IMR-90 (cell line): ENCODE measurements at regions not wholly inside any gene's neighbourhood (a gene's known extent, or its start where the extent isn't known, plus 50 kb on each side); places are given as distances from the start of the nearest gene placed in this dataset.

Experiments
- ATAC-seq: fragments of 200-7000 bp; cut with Tn5 transposase; 2 replicates; pipeline ENCODE4 v1.9.1; 2020; ENCODE audit warnings: low read depth, mild to moderate bottlenecking, moderate library complexity
- BruUV-seq: library from RNA; stranded (reverse); fragments of 400-500 nt; replicated peaks from 2 replicates; lab custom pipeline; 2021; lab: Mats Ljungman, UMichigan
- CTCF ChIA-PET: fragments of 300-600 bp; formaldehyde crosslinking; extraction: SDS; loops from one replicate; lab custom pipeline; 2021; ENCODE audit warnings: antibody characterized with exemption; lab: Yijun Ruan, JAX
- POLR2A ChIA-PET: fragments of 300-600 bp; sonication (Branson Sonifier 250); formaldehyde crosslinking; loops from one replicate; lab custom pipeline; 2022; ENCODE audit warnings: antibody characterized with exemption; ENCODE audit not compliant: unreplicated experiment; lab: Charles Lee
- DNase-seq: peaks from one replicate; pipeline ENCODE4 v3.0.0; 2013
- H2AFZ ChIP-seq: replicated peaks from 2 replicates; pipeline ENCODE3; 2013; ENCODE audit warnings: low read length, mild to moderate bottlenecking; ENCODE audit not compliant: poor library complexity
- H2AK5ac ChIP-seq: 2 replicates; pipeline ENCODE4 v1.6.1; 2013; ENCODE audit warnings: low read depth, low read length, inconsistent platforms
- H2AK9ac ChIP-seq: replicated peaks from 2 replicates; pipeline ENCODE3; 2013; ENCODE audit warnings: mild to moderate bottlenecking, low read depth, low read length, moderate library complexity; ENCODE audit not compliant: poor library complexity
- H2BK120ac ChIP-seq: 2 replicates; pipeline ENCODE4 v1.6.1; 2013; ENCODE audit warnings: low read depth, low read length, inconsistent platforms
- H2BK15ac ChIP-seq: 3 replicates; pipeline ENCODE4 v1.6.1; 2013; ENCODE audit warnings: low read depth, low read length, inconsistent platforms
- H2BK20ac ChIP-seq: 2 replicates; pipeline ENCODE4 v1.6.1; 2013; ENCODE audit warnings: low read depth, mild to moderate bottlenecking, inconsistent platforms, low read length, moderate library complexity
- H2BK5ac ChIP-seq: 2 replicates; pipeline ENCODE4 v1.6.1; 2013; ENCODE audit warnings: mild to moderate bottlenecking, low read depth, low read length, inconsistent platforms; ENCODE audit not compliant: poor library complexity, severe bottlenecking
- H3K14ac ChIP-seq: replicated peaks from 2 replicates; pipeline ENCODE4 v1.6.1; 2013; ENCODE audit warnings: low read depth, low read length, inconsistent platforms
- H3K18ac ChIP-seq: 2 replicates; pipeline ENCODE4 v1.6.1; 2013; ENCODE audit warnings: low read depth, low read length, control low read depth
- H3K23ac ChIP-seq: 2 replicates; pipeline ENCODE4 v1.6.1; 2013; ENCODE audit warnings: low read depth, low read length, inconsistent platforms
- H3K27ac ChIP-seq: 2 replicates; pipeline ENCODE4 v1.5.1; 2013; ENCODE audit warnings: mild to moderate bottlenecking, control low read depth, low read length; ENCODE audit not compliant: insufficient read depth
- H3K27me3 ChIP-seq: 2 replicates; pipeline ENCODE4 v1.6.1; 2013; ENCODE audit warnings: low read length; ENCODE audit not compliant: control insufficient read depth, insufficient read depth
- H3K36me3 ChIP-seq: 2 replicates; pipeline ENCODE4 v1.6.1; 2013; ENCODE audit warnings: low read length, mixed read lengths; ENCODE audit not compliant: control insufficient read depth, insufficient read depth
- H3K4ac ChIP-seq: 2 replicates; pipeline ENCODE4 v1.6.1; 2013; ENCODE audit warnings: low read depth, low read length, inconsistent platforms
- H3K4me1 ChIP-seq: 2 replicates; pipeline ENCODE4 v1.6.1; 2013; ENCODE audit warnings: low read length, mixed read lengths; ENCODE audit not compliant: control insufficient read depth, insufficient read depth
- H3K4me2 ChIP-seq: 2 replicates; pipeline ENCODE4 v1.6.1; 2013; ENCODE audit warnings: low read depth, mild to moderate bottlenecking, control low read depth, low read length, moderate library complexity
- H3K4me3 ChIP-seq: 2 replicates; pipeline ENCODE4 v1.5.1; 2013; ENCODE audit warnings: low read depth, mild to moderate bottlenecking, control low read depth, low read length, moderate library complexity; ENCODE audit not compliant: insufficient read depth
- H3K56ac ChIP-seq: 2 replicates; pipeline ENCODE4 v1.6.1; 2013; ENCODE audit warnings: low read length, inconsistent platforms; ENCODE audit not compliant: insufficient read depth; ENCODE audit errors: extremely low read depth
- H3K79me1 ChIP-seq, 2 experiments: 2 replicates each; pipeline ENCODE4 v1.6.1; 2013; ENCODE audit warnings: low read length in 2 of 2, inconsistent platforms in 1 of 2, low read depth in 1 of 2
- H3K9ac ChIP-seq: 2 replicates; pipeline ENCODE4 v1.6.1; 2013; ENCODE audit warnings: low read depth, low read length, control low read depth
- H3K9me1 ChIP-seq: 2 replicates; pipeline ENCODE4 v1.6.1; 2013; ENCODE audit warnings: low read length, inconsistent platforms; ENCODE audit not compliant: insufficient read depth
- H3K9me3 ChIP-seq: 2 replicates; pipeline ENCODE4 v1.6.1; 2013; ENCODE audit warnings: low read length; ENCODE audit not compliant: control insufficient read depth, insufficient read depth
- H4K20me1 ChIP-seq: 2 replicates; pipeline ENCODE4 v1.6.1; 2013; ENCODE audit warnings: low read length, inconsistent platforms; ENCODE audit not compliant: insufficient read depth
- H4K5ac ChIP-seq: 2 replicates; pipeline ENCODE4 v1.6.1; 2013; ENCODE audit warnings: mild to moderate bottlenecking, low read depth, low read length, control low read depth
- H4K8ac ChIP-seq, 2 experiments: 2 replicates each; pipeline ENCODE4 v1.6.1; 2013; ENCODE audit warnings: low read depth in 2 of 2, low read length in 2 of 2, control low read depth in 1 of 2, inconsistent platforms in 1 of 2
- H4K91ac ChIP-seq: 2 replicates; pipeline ENCODE4 v1.6.1; 2013; ENCODE audit warnings: low read depth, low read length, inconsistent platforms; ENCODE audit not compliant: insufficient read depth
- BHLHE40 ChIP-seq: fragments of 150-350 bp; IDR thresholded peaks from 2 replicates; pipeline ENCODE4 v1.6.1; 2016; ENCODE audit warnings: mild to moderate bottlenecking, low read depth, low read length
- CEBPB ChIP-seq: IDR thresholded peaks from 2 replicates; pipeline ENCODE4 v1.6.1; 2012; ENCODE audit warnings: low read depth, low read length, improper control_type of control experiment
- CHD1 ChIP-seq: IDR thresholded peaks from 2 replicates; pipeline ENCODE4 v1.6.1; 2012; ENCODE audit warnings: low read depth, low read length, improper control_type of control experiment
- FOS ChIP-seq: fragments of 150-350 bp; IDR thresholded peaks from 2 replicates; pipeline ENCODE4 v1.6.1; 2016; ENCODE audit warnings: low read depth, low read length
- MXI1 ChIP-seq: IDR thresholded peaks from 2 replicates; pipeline ENCODE4 v1.6.1; 2012; ENCODE audit warnings: low read depth, mild to moderate bottlenecking, low read length, moderate library complexity, borderline replicate concordance
- NFE2L2 ChIP-seq: fragments of 150-350 bp; IDR thresholded peaks from 2 replicates; pipeline ENCODE4 v1.6.1; 2016; ENCODE audit warnings: low read depth, mild to moderate bottlenecking, low read length
- POLR2A ChIP-seq: IDR thresholded peaks from 2 replicates; pipeline ENCODE4 v1.6.1; 2012; ENCODE audit warnings: mild to moderate bottlenecking, low read depth, low read length
- RAD21 ChIP-seq: IDR thresholded peaks from 2 replicates; pipeline ENCODE4 v1.6.1; 2012; ENCODE audit warnings: low read length, improper control_type of control experiment
- RCOR1 ChIP-seq: IDR thresholded peaks from 2 replicates; pipeline ENCODE4 v1.6.1; 2012; ENCODE audit warnings: mild to moderate bottlenecking, low read length, improper control_type of control experiment; ENCODE audit not compliant: insufficient replicate concordance
- RFX5 ChIP-seq: IDR thresholded peaks from 2 replicates; pipeline ENCODE4 v1.8.0; 2012; ENCODE audit warnings: low read depth, mild to moderate bottlenecking, low read length, moderate library complexity
- SMC3 ChIP-seq: fragments of 150-350 bp; IDR thresholded peaks from 2 replicates; pipeline ENCODE4 v1.6.1; 2016; ENCODE audit warnings: low read depth, mild to moderate bottlenecking, antibody characterized with exemption, low read length, moderate library complexity
- WGBS, 2 experiments: methylation state at CpG; one replicate each; pipeline versions ENCODE4 v1.1.5 to v1.1.7; 2013; ENCODE audit warnings: missing lambda C conversion rate in 2 of 2; ENCODE audit not compliant: insufficient read length in 1 of 2; ENCODE audit errors: extremely low coverage in 2 of 2; 5-methylcytosine and 5-hydroxymethylcytosine counted together
- dilution Hi-C: fragments of 300-500 bp; cut with HindIII; formaldehyde crosslinking; loops from one replicate; pipeline ENCODE4 v1.14.3; 2018; ENCODE audit warnings: low sequenced_read_pairs; ENCODE audit not compliant: unreplicated experiment
- in situ Hi-C: fragments of 300-500 bp; cut with MboI; formaldehyde crosslinking; loops from 3 replicates; pipeline ENCODE4 v1.14.3; 2019; ENCODE audit warnings: low sequenced_read_pairs, inconsistent platforms, mixed read lengths
- intact Hi-C: fragments of 100-400 bp; cut with micrococcal nuclease; formaldehyde crosslinking; loops from 2 replicates; pipeline ENCODE4 v1.10.0; 2022
- TF ChIP-seq, protein P1 (sequence below): fragments of 150-350 bp; IDR thresholded peaks from 2 replicates; pipeline ENCODE4 v1.6.1; 2016; ENCODE audit warnings: low read depth, mild to moderate bottlenecking, low read length, moderate library complexity, borderline replicate concordance
- TF ChIP-seq, protein P2 (sequence below): conservative IDR thresholded peaks from 2 replicates; pipeline ENCODE4 v1.5.1; 2012; ENCODE audit warnings: mild to moderate bottlenecking, low read depth, low read length, improper control_type of control experiment
- TF ChIP-seq, protein P3 (sequence below): fragments of 150-350 bp; IDR thresholded peaks from 2 replicates; pipeline ENCODE4 v1.6.1; 2017; ENCODE audit warnings: mild to moderate bottlenecking, antibody characterized with exemption, low read length, low read depth

DNA sequence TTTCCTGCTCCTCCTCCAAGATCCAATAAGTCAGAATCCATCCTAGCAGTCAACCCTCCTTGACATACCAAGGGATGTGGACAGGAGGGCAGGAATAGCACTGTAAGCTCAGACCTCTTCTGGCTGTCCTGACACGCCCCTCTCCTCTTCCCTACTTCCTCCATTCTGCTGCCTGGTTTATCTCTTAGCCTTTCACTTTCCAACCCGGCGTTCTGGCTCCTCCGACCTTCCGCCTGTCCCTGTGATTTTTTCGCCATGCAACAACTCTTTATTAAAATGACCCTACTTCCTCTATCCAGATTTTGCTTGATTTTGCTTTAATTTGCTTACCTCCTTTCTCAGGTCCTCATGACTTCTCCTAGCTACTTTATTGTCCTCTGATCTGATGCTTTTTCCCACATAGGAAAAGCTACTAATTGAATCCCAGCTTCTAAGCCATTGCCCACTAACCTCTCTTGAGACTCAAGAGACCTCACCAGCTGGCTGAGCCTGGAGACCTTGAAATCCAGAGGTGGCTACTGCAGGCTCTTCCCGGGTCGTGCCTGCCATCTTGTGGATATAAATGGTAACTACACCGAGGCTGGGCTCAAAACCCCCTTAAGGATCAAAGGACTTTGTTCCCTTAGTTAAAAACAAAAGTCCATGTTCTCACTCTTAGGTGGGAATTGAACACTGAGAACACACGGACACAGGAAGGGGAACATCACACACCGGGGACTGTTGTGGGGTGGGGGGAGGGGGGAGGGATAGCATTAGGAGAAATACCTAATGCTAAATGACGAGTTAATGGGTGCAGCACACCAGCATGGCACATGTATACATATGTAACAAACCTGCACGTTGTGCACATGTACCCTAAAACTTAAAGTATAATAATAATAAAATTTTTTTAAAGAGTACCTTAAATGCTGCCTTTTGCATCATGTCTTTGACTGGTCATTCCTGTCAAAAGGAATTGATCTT, 139.4 kb downstream of the AKAIN1 start:
- dilution Hi-C loops, result no loop called here
- POLR2A ChIA-PET, result no interaction called here
- intact Hi-C loops, result loop anchor here (1.0 to 10.0 kb wide), 2 partner anchors 951 to 1773 kb away; no protein-coding TSS in a partner anchor
- TF ChIP-seq SMC3, result peak; percentile 39; the same call in 1 of the 2 replicates
- TF ChIP-seq RFX5, result no peak
- TF ChIP-seq RAD21, result peak; percentile 75
- TF ChIP-seq FOS, result no peak
- no peak for TF ChIP-seq BHLHE40
- TF ChIP-seq MXI1, result no peak
- no peak for TF ChIP-seq POLR2A
- no peak for TF ChIP-seq NFE2L2
- TF ChIP-seq, protein P1, sequence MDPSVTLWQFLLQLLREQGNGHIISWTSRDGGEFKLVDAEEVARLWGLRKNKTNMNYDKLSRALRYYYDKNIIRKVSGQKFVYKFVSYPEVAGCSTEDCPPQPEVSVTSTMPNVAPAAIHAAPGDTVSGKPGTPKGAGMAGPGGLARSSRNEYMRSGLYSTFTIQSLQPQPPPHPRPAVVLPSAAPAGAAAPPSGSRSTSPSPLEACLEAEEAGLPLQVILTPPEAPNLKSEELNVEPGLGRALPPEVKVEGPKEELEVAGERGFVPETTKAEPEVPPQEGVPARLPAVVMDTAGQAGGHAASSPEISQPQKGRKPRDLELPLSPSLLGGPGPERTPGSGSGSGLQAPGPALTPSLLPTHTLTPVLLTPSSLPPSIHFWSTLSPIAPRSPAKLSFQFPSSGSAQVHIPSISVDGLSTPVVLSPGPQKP, result no peak
- no peak for TF ChIP-seq RCOR1
- TF ChIP-seq CEBPB, result no peak
- TF ChIP-seq, protein P2, sequence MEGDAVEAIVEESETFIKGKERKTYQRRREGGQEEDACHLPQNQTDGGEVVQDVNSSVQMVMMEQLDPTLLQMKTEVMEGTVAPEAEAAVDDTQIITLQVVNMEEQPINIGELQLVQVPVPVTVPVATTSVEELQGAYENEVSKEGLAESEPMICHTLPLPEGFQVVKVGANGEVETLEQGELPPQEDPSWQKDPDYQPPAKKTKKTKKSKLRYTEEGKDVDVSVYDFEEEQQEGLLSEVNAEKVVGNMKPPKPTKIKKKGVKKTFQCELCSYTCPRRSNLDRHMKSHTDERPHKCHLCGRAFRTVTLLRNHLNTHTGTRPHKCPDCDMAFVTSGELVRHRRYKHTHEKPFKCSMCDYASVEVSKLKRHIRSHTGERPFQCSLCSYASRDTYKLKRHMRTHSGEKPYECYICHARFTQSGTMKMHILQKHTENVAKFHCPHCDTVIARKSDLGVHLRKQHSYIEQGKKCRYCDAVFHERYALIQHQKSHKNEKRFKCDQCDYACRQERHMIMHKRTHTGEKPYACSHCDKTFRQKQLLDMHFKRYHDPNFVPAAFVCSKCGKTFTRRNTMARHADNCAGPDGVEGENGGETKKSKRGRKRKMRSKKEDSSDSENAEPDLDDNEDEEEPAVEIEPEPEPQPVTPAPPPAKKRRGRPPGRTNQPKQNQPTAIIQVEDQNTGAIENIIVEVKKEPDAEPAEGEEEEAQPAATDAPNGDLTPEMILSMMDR, result peak; percentile 66
- TF ChIP-seq, protein P3, sequence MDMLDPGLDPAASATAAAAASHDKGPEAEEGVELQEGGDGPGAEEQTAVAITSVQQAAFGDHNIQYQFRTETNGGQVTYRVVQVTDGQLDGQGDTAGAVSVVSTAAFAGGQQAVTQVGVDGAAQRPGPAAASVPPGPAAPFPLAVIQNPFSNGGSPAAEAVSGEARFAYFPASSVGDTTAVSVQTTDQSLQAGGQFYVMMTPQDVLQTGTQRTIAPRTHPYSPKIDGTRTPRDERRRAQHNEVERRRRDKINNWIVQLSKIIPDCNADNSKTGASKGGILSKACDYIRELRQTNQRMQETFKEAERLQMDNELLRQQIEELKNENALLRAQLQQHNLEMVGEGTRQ, result no peak
- TF ChIP-seq CHD1, result no peak

More for the DNA sequence above, 139.4 kb downstream of the AKAIN1 start:
- BruUV-seq, result no TSS peak
- Histone ChIP-seq H4K8ac (no peak overlapping the region), H3K79me1 (no peaks in the 10 kb centered on the region), H3K4me1 (no peaks in the 10 kb centered on the region), H3K14ac (no peak overlapping the region), H2AFZ (no peak overlapping the region), H3K4me3 (no peak overlapping the region), H3K27ac (no peak overlapping the region), H3K36me3 (no peaks in the 10 kb centered on the region), H3K9me3 (no peaks in the 10 kb centered on the region), H3K4me2 (no peak overlapping the region), H2BK15ac (no peak overlapping the region), H3K56ac (no peak overlapping the region), H3K23ac (no peak overlapping the region), H2BK120ac (no peak overlapping the region), H4K5ac (no peak overlapping the region), H3K18ac (no peak overlapping the region), H2AK5ac (no peak overlapping the region), H3K4ac (no peak overlapping the region), H2BK20ac (no peak overlapping the region), H4K91ac (no peak overlapping the region), H2BK5ac (no peak overlapping the region), H2AK9ac (no peak overlapping the region), H3K9ac (no peak overlapping the region), H3K9me1 (no peaks in the 10 kb centered on the region), H4K20me1 (no peaks in the 10 kb centered on the region), H3K27me3 (no peaks in the 10 kb centered on the region)
- DNase-seq, result peak; percentile 31
- CTCF ChIA-PET, result interaction anchor here (2.2 kb wide), 1 partner anchor 951 kb away, joined by 9 read pairs; no protein-coding TSS in a partner anchor
- in situ Hi-C loops, result loop anchor here (5.0 kb wide), 1 partner anchor 945 kb away; no protein-coding TSS in a partner anchor
- WGBS, 2 experiments, result 28% methylated on average over 6 of the region's 13 CpGs; no CpG with 5 or more reads in 1 of the 2 experiments
- ATAC-seq, result peak; percentile 96
